ENCODE measurements at regions not wholly inside any gene's neighbourhood (a gene's known extent, or its start where the extent isn't known, plus 50 kb on each side); places are given as distances from the start of the nearest gene placed in this dataset.

DNA sequence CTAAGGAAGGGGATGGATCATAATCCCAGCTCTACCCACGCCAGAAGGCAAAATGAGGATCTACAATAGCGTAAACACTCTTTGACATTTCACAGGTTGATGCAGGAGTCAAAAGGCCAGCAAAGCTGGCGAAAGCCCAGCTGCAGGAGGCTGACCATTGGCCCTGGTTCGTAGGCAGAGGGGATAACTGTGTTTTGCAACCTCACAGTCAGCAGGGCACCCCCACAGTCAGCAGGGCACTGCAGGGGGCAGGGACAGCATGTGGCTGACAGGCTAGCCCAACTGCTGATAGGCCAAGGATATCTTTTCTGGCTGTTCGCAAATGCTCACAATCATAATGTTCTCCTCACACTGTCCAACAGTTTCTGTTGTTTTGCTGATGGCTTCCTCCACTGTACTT is 372.7 kb downstream of the BUD13 start:
- TF ChIP-seq, protein P1, sequence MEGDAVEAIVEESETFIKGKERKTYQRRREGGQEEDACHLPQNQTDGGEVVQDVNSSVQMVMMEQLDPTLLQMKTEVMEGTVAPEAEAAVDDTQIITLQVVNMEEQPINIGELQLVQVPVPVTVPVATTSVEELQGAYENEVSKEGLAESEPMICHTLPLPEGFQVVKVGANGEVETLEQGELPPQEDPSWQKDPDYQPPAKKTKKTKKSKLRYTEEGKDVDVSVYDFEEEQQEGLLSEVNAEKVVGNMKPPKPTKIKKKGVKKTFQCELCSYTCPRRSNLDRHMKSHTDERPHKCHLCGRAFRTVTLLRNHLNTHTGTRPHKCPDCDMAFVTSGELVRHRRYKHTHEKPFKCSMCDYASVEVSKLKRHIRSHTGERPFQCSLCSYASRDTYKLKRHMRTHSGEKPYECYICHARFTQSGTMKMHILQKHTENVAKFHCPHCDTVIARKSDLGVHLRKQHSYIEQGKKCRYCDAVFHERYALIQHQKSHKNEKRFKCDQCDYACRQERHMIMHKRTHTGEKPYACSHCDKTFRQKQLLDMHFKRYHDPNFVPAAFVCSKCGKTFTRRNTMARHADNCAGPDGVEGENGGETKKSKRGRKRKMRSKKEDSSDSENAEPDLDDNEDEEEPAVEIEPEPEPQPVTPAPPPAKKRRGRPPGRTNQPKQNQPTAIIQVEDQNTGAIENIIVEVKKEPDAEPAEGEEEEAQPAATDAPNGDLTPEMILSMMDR (IDR thresholded peaks at IDR 0.05) = no peak
- no peak for TF ChIP-seq POLR2A (IDR thresholded peaks at IDR 0.05)
